ENCODE measurements at regions not wholly inside any gene's neighbourhood (a gene's known extent, or its start where the extent isn't known, plus 50 kb on each side); places are given as distances from the start of the nearest gene placed in this dataset.

DNA sequence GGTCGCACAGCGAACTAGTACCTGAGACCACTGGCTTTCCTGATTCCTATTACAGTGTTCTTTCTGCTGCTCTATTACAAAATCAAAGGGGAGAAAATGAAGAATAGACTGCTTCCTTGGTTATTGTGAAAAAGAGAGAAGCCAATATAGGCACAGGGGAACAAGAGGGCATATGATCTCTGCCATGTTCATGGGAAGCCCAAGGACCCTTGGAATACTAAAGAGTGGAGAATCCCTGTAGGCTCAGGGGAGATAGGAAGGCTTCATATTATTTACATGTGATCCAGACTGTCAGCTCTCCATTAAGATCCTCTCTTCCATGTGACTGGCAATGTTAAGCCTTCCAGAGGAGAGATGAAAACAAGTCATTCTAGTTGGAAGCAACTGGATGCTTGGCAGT, 135.7 kb upstream of the MYCN start:
- TF ChIP-seq POLR2A (IDR thresholded peaks at IDR 0.05; ENCODE audit: low read depth, low read length) = no peak
- TF ChIP-seq PAX5 (IDR thresholded peaks at IDR 0.05; ENCODE audit: insufficient read depth, low read length, severe bottlenecking) = no peak
- no peak for TF ChIP-seq TAF1 (IDR thresholded peaks at IDR 0.05; ENCODE audit: low read depth, low read length)
- no peak for TF ChIP-seq SPI1 (IDR thresholded peaks at IDR 0.05; ENCODE audit: low read depth, low read length)
- TF ChIP-seq POU2F2 (IDR thresholded peaks at IDR 0.05; ENCODE audit: low read depth, low read length) = no peak
- no peak for TF ChIP-seq POLR2AphosphoS5 (IDR thresholded peaks at IDR 0.05; ENCODE audit: low read depth, low read length)
